ENCODE measurements at regions not wholly inside any gene's neighbourhood (a gene's known extent, or its start where the extent isn't known, plus 50 kb on each side); places are given as distances from the start of the nearest gene placed in this dataset.

- TF ChIP-seq CTCF (IDR thresholded peaks at IDR 0.05; ENCODE audit: extremely low read depth in 1 of 2, insufficient read depth in 1 of 2, low read depth in 1 of 2, low read length in 2 of 2): no peak
- no peak for TF ChIP-seq POLR2A (IDR thresholded peaks at IDR 0.05; ENCODE audit: low read depth, low read length)
- no peak for TF ChIP-seq EZH2 (IDR thresholded peaks at IDR 0.05; ENCODE audit: borderline replicate concordance, low read depth, low read length, severe bottlenecking)
Observed at GRCh38 chr5:89120719-89121118, 237.7 kb upstream of the MEF2C start.

All from endothelial cell of umbilical vein (primary cell).